PC-3 (cell line): ENCODE measurements at regions not wholly inside any gene's neighbourhood (a gene's known extent, or its start where the extent isn't known, plus 50 kb on each side); places are given as distances from the start of the nearest gene placed in this dataset.

ENCODE experiments used
- ATAC-seq: fragments of 200-7000 bp; cut with Tn5 transposase; 2 replicates; pipeline ENCODE4 v1.9.1; 2020; ENCODE audit warnings: mild to moderate bottlenecking, moderate library complexity
- BruUV-seq: library from RNA; stranded (reverse); fragments of 400-500 nt; replicated peaks from 2 replicates; lab custom pipeline; 2021; lab: Mats Ljungman, UMichigan
- CTCF ChIA-PET: fragments of 300-600 bp; sonication (Branson Sonifier 250); formaldehyde crosslinking; loops from one replicate; lab custom pipeline; 2022; ENCODE audit warnings: antibody characterized with exemption; lab: Charles Lee
- POLR2A ChIA-PET: fragments of 300-600 bp; sonication (Branson Sonifier 250); formaldehyde crosslinking; loops from one replicate; lab custom pipeline; 2022; ENCODE audit warnings: antibody characterized with exemption; ENCODE audit not compliant: unreplicated experiment; lab: Charles Lee
- DNase-seq: peaks from one replicate; pipeline ENCODE4 v3.0.0-alpha.2; 2015
- H2AFZ ChIP-seq: fragments of 300-600 bp; sonication (generic); 2 replicates; pipeline ENCODE4 v1.6.0; 2016; ENCODE audit warnings: antibody characterized with exemption, low read length
- H3F3A ChIP-seq: fragments of 300-600 bp; sonication (generic); one replicate; pipeline ENCODE4 v1.6.0; 2017; ENCODE audit warnings: antibody characterized with exemption, low read length, control low read depth, mild to moderate bottlenecking; ENCODE audit not compliant: unreplicated experiment
- H3K27ac ChIP-seq: fragments of 300-600 bp; sonication (generic); 2 replicates; pipeline ENCODE4 v1.5.1; 2016; ENCODE audit warnings: mild to moderate bottlenecking, low read length
- H3K27me3 ChIP-seq: fragments of 300-600 bp; sonication (generic); 2 replicates; pipeline ENCODE4 v1.6.1; 2016; ENCODE audit warnings: low read length, mixed read lengths
- H3K36me3 ChIP-seq: fragments of 300-600 bp; sonication (generic); 2 replicates; pipeline ENCODE4 v1.6.1; 2016; ENCODE audit warnings: low read depth, mixed run types, low read length, mixed read lengths
- H3K4me1 ChIP-seq: fragments of 300-600 bp; sonication (generic); 2 replicates; pipeline ENCODE4 v1.5.1; 2016; ENCODE audit warnings: low read length; ENCODE audit not compliant: insufficient read depth
- H3K4me2 ChIP-seq: fragments of 300-600 bp; sonication (generic); 2 replicates; pipeline ENCODE4 v1.6.0; 2016; ENCODE audit warnings: low read length
- H3K4me3 ChIP-seq: fragments of 300-600 bp; sonication (generic); 2 replicates; pipeline ENCODE4 v1.5.1; 2016; ENCODE audit warnings: mild to moderate bottlenecking, low read length, mixed read lengths
- H3K79me2 ChIP-seq: fragments of 300-600 bp; sonication (generic); 2 replicates; pipeline ENCODE4 v1.6.1; 2017; ENCODE audit warnings: low read length, mixed read lengths
- H3K9ac ChIP-seq: fragments of 300-600 bp; sonication (generic); 2 replicates; pipeline ENCODE4 v1.6.0; 2016; ENCODE audit warnings: mild to moderate bottlenecking, low read length
- H3K9me2 ChIP-seq: fragments of 300-600 bp; sonication (generic); replicated peaks from 2 replicates; pipeline ENCODE4 v1.6.1; 2016; ENCODE audit warnings: mixed run types, low read length, mixed read lengths
- H3K9me3 ChIP-seq: fragments of 300-600 bp; sonication (generic); 2 replicates; pipeline ENCODE4 v1.6.1; 2016; ENCODE audit warnings: low read length, mixed read lengths
- H4K20me1 ChIP-seq: fragments of 300-600 bp; sonication (generic); 2 replicates; pipeline ENCODE4 v1.6.1; 2016; ENCODE audit warnings: low read length, mixed read lengths
- CTCF ChIP-seq: fragments of 300-600 bp; sonication (generic); conservative IDR thresholded peaks from 2 replicates; pipeline ENCODE4 v1.5.1; 2017; ENCODE audit warnings: antibody characterized with exemption, low read depth, mild to moderate bottlenecking, low read length
- EZH2 ChIP-seq: fragments of 300-600 bp; sonication (generic); IDR thresholded peaks from one replicate; pipeline ENCODE4 v1.6.1; 2017; ENCODE audit warnings: antibody characterized with exemption, mild to moderate bottlenecking, low read length; ENCODE audit not compliant: unreplicated experiment
- EZH2phosphoT487 ChIP-seq: fragments of 300-600 bp; sonication (generic); IDR thresholded peaks from 2 replicates; pipeline ENCODE4 v1.6.1; 2018; ENCODE audit warnings: mild to moderate bottlenecking, antibody characterized with exemption, low read length, borderline replicate concordance
- intact Hi-C: fragments of 100-400 bp; cut with micrococcal nuclease; formaldehyde crosslinking; loops from 2 replicates; pipeline ENCODE4 v1.9.0; 2023

- ChIA-PET POLR2A (no interaction called here), CTCF (interaction anchor here (0.7 kb wide), 2 partner anchors 66 to 357 kb away, joined by 3 to 4 read pairs; no protein-coding TSS in a partner anchor)
- intact Hi-C loops = loop anchor here (10.0 kb wide), 1 partner anchor 55 kb away; no protein-coding TSS in a partner anchor
- Histone ChIP-seq H3K27ac (no peak overlapping the region), H3F3A (no peaks in the 10 kb centered on the region), H3K4me1 (peaks cover 31% of the 10 kb centered on the region), H3K9ac (no peak overlapping the region), H3K9me2 (no peaks in the 10 kb centered on the region), H3K36me3 (no peaks in the 10 kb centered on the region), H3K4me2 (peak overlapping the region; percentile 28; the same call in 1 of the 2 replicates), H3K4me3 (no peak overlapping the region), H2AFZ (no peak overlapping the region), H3K9me3 (no peaks in the 10 kb centered on the region), H3K27me3 (no peaks in the 10 kb centered on the region), H3K79me2 (no peaks in the 10 kb centered on the region), H4K20me1 (no peaks in the 10 kb centered on the region)
- no peak for ATAC-seq
- TF ChIP-seq EZH2 (no peak), CTCF (no peak), EZH2phosphoT487 (no peak)
- no peak for DNase-seq
- BruUV-seq = no TSS peak
These were observed 221.8 kb upstream of the CTAGE1 start for GRCh38 chr18:22639561-22639960.

- Histone ChIP-seq H3K4me1 (peaks cover 31% of the 10 kb centered on the region), H3K36me3 (no peaks in the 10 kb centered on the region), H3K9ac (no peak overlapping the region), H3K27ac (peak overlapping the region; percentile 32; the same call in 1 of the 2 replicates), H3K27me3 (no peaks in the 10 kb centered on the region), H3K9me3 (no peaks in the 10 kb centered on the region), H3K4me2 (peak overlapping the region; percentile 47), H3K4me3 (no peak overlapping the region), H3F3A (no peaks in the 10 kb centered on the region), H3K79me2 (no peaks in the 10 kb centered on the region), H4K20me1 (no peaks in the 10 kb centered on the region), H3K9me2 (no peaks in the 10 kb centered on the region), H2AFZ (no peak overlapping the region)
- CTCF ChIA-PET = interaction anchor here (0.6 kb wide), 1 partner anchor 343 kb away, joined by 3 read pairs; no protein-coding TSS in a partner anchor
- TF ChIP-seq CTCF (no peak), EZH2 (no peak), EZH2phosphoT487 (no peak)
- ATAC-seq (peak; percentile 97), DNase-seq (peak; percentile 81)
- intact Hi-C loops = loop anchor here (5.0 kb wide), 1 partner anchor 42 kb away; no protein-coding TSS in a partner anchor
- POLR2A ChIA-PET = no interaction called here
- no TSS peak for BruUV-seq
These were observed 222.6 kb upstream of the CTAGE1 start for GRCh38 chr18:22640281-22640842.

GRCh38 chr18:22641958-22642357 lies 224.2 kb upstream of the CTAGE1 start:
- BruUV-seq = no TSS peak
- Histone ChIP-seq H3K4me2 (no peak overlapping the region), H3K27me3 (no peaks in the 10 kb centered on the region), H3K27ac (no peak overlapping the region), H2AFZ (no peak overlapping the region), H3K9me2 (no peaks in the 10 kb centered on the region), H3F3A (no peaks in the 10 kb centered on the region), H4K20me1 (no peaks in the 10 kb centered on the region), H3K79me2 (no peaks in the 10 kb centered on the region), H3K9ac (no peak overlapping the region), H3K4me3 (no peak overlapping the region), H3K9me3 (no peaks in the 10 kb centered on the region), H3K4me1 (peaks cover 31% of the 10 kb centered on the region), H3K36me3 (no peaks in the 10 kb centered on the region)
- intact Hi-C loops = loop anchor here (5.0 kb wide), 1 partner anchor 40 kb away; no protein-coding TSS in a partner anchor
- POLR2A ChIA-PET = no interaction called here
- no peak for TF ChIP-seq EZH2phosphoT487
- TF ChIP-seq CTCF = no peak
- TF ChIP-seq EZH2 = no peak
- ATAC-seq (no peak), DNase-seq (no peak)
- CTCF ChIA-PET = no interaction called here
